HG03442 (cell line): ENCODE measurements at regions not wholly inside any gene's neighbourhood (a gene's known extent, or its start where the extent isn't known, plus 50 kb on each side); places are given as distances from the start of the nearest gene placed in this dataset.
A peak's percentile ranks its signal among the peaks of the same experiment; 100 is the strongest.
"Not testable (repeated sequence)": the region's sequence is repeated elsewhere in the genome, so short reads cannot be mapped to it uniquely, and the experiment has no call there.

Experiments
- ATAC-seq: cut with Tn5 transposase; IDR thresholded peaks from one replicate; pipeline ENCODE4 v1.9.1; 2021; ENCODE audit warnings: mild to moderate bottlenecking, moderate library complexity; ENCODE audit not compliant: unreplicated experiment

DNA sequence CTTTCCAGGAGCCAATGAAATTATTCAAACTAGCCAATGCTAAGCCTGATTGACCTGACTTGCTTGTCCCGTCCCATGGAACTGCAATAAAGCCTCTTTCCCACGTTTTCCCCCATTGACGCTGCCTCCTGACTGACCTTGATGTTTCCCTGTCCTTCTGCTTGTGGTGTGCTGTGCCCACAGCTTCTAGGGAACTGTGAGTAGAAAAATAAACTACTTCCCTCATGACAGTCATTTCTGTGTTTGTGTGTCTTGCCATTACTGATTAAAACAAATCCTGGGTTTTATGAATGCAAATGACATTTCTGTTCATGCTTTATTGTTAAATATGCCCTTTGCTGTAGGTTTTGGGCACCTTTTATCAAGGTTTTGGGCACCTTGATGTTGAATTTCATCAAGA is 91.3 kb upstream of the ABI1 start:
- no peak for ATAC-seq

DNA sequence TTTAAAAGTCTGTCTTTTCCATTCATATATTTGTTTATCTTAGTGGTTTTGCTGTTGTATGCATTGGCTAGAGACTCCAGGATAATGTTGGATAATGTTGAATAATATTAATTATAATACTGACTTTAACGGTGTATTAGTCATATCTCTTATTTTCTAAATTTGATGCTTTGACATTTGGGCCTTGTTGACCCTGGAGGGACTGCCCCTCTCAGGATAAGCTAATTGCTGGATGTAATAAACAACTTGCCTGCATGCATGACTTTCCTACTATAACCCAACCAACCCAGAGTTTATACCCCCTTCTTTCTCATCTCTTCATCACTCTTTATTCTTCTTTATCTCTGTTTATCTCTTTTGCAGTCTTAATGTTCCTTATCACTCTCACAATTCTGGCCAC is 90.9 kb upstream of the ABI1 start:
- ATAC-seq = no peak

DNA sequence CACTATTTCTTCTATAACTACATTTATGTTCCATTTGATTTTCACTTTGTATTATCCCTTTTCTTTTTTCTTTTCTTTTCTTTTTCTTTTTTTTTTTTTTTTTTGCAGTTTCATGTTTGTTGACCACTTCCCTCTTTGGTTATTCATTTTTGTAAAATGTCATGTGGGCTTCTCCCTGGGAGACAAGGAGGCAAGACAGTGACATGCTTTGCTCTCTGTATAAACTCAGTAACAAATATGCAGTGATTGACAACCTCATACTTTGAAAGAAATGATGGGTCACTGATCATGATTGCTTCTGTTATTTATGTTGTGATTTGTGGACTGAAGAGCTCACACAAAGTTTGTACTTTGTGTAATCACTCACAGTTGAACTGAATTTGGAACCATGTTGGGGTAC is 90.2 kb upstream of the ABI1 start:
- ATAC-seq = peak; percentile 74

DNA sequence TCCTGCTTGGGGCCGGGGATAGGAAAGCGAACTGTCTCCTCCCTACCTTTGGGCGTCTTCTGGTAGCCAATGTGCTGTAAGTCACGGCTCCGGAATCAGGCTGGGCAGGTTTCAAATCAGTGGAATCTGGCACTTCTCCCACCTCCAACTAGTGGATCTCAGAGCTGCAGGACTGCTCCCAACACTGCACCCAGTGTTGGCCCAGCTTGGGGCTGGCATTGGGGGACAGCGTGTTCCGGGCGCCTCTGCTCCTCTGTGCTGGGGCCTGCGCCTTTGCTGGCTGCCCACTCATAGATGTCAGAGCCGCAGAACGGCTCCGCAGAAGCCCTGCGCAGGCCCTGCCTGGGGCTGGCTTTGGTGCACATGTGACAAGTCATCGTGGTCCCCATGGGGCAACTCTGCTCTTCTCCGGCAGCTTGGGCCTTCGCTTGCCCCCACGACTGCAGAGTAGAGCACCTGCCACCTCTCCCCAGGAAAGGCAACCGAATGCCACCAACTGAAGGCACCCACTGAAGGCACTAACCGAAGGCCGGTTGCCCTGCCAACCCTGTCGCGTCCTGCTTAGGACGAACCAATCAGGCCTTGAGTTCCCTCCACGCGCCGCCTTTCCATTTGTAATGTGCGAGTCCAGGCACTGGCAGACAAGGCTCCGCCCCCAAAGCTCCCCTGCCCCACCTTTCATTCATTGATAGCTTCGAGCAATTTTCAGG is 85.5 kb upstream of the ABI1 start:
- ATAC-seq = no peak

DNA sequence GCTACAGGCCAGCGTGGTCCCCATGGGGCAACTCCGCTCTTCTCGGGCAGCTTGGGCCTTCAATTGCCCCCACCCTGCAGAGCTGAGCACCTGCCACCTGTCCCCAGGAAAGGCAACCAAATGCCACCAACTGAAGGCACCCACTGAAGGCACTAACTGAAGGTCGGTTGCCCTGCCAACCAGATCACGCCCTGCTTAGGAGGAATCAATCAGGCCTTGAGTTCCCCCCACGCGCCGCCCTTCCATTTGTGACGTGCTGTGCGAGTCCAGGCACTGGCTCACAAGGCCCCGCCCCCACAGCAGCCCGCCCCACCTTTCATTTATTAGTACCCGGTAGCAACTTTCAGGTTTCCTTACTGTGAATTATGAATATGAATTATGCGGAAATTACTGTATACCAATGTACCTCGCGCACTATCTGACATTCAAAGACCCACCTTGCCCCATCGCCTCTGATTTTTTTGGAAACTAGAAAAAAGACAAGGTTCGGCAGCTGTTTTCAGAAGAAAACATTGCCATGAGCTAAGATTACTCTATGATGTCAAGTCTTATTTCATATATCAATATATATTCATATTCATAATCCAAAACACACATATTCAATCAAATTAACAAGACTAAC is 83.6 kb upstream of the ABI1 start:
- ATAC-seq = no peak

DNA sequence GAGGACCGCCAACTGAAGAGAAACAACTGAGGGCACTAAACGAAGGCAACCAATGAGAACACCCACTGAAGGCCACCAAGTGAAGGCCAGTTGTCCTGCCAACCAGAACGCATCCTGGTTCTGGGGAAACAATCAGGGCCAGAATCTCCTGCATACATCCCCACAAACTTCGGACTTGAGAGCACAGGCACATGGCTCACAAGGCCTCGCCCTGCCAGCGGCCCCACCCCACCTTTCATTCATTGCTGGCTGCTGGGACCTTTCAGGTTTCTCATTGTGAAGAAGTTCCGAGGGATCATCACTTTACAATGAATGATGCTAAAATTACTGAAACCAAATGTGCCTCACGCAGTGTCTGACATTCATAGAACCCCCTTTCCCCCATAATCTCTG is 79.2 kb upstream of the ABI1 start:
- ATAC-seq = no peak

DNA sequence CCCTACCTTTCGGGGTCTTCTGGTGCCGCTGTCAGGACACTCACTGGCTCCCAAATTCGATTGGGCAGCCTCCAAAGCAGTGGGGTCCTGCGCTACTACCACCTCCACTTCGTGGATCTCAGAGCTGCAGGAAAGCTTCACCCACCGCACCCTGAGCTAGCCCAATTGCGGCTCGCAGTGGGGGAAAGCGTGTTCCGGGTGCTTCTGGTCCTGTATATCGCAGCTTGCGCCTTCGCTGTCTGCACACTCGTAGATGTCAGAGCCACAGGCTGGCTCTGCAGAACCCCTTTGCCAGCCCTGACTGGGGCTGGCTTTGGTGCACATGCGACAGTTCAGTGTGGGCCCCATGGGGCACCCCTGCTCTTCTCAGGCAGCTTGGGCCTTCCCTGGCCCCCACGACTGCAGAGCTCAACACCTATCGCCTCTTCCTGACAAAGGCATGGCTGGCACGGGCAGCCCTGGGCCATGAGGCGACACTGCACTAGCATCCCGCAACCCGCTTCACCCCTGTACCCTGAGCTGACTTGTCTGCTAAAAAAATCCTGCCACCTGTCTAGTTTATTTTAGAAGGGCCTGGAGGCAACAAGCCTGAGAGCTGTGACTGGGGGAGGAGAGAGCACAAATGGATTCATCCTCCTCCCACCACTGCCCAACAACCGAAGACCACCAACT is 78.7 kb upstream of the ABI1 start:
- ATAC-seq = no peak

DNA sequence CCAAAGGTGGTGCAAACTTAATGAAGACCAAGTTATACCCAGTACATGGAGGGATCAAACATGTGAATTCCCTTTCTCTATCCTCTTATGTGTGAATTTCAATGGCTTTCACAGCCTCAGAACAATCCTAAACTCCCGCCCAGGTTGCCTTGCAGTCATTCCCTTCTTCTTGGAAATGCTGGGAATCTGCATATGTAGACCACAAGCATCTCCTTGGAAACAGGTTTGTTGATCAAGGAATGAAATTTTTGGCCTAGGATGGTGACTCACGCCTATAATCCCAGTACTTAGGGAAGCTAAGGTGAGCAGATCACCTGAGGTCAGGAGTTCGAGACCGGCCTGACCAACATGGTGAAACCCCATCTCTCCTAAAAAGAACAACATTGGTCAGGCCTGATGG is 77.8 kb upstream of the ABI1 start:
- ATAC-seq = no peak

DNA sequence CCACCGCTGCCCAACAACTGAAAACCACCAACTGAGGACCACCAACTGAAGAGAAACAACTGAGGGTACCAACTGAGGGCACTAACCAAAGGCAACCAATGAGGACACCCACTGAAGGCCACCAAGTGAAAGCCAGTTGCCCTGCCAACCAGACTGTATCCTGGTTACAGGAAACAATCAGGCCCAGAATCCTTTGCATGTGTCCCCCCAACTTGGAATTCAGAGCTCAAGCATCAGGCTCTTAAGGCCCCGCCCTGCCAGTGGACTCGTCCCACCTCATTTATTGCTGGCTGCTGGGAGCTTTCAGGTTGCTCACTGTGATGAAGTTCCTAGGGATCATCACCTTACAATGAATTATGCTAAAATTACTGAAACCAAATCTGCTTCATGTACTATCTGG is 76.6 kb upstream of the ABI1 start:
- ATAC-seq = no peak

DNA sequence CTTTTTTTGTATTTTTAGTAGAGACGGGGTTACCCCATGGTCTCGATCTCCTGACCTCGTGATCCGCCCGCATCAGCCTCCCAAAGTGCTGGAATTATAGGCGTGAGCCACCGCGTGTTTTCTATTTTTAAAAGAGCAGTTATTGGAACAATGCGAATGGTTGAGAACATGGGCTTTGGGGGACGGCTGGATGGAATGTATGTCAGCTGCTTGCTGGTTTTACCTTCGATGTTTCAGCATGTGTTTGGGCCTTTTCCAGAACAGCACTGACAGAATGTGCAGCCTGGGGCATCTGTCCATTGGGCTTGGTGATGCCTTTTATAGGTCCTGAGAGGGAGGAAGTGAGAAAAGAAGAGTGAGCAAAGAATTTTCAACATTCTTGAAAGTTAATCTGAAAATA is 73.4 kb upstream of the ABI1 start:
- not testable (repeated sequence) for ATAC-seq

DNA sequence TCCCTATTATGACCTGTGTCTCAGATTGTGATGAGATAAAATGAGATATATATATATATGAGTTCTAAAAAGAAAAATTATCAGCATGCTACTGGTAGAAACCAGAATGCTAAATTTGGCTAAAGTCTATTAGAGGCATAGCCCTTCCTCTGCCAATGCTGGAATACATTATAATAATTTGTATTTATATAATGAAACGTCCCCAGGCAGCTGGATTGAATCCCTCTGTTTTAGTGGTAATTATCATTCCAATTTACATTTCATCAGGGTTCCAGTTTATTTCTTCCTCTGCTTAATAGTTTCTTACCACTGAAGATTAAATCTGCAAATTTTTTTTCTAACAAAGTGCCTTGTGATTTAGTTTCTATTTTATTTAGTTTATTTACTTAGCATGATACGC is 71.8 kb upstream of the ABI1 start:
- ATAC-seq = no peak

DNA sequence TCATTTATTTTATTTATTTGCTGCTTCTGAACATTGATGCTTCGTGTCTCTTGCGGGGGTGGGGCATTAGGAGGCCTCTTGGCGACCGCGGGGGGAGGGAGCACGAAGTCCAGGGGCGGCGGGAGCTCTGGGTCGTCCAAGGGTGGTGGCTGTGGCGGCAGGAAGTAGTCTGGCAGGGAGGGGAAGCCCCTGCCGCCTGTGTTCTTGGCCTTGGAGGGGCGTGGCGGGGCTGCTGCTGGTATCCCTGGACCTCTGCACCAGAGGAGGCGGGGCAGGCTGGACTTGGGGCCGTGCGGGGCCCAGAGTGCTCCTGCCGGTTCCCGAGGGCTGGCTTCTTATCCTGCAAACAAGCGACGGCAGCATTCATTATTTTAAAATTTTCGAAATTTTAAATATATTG is 70.5 kb upstream of the ABI1 start:
- peak; percentile 99 for ATAC-seq

DNA sequence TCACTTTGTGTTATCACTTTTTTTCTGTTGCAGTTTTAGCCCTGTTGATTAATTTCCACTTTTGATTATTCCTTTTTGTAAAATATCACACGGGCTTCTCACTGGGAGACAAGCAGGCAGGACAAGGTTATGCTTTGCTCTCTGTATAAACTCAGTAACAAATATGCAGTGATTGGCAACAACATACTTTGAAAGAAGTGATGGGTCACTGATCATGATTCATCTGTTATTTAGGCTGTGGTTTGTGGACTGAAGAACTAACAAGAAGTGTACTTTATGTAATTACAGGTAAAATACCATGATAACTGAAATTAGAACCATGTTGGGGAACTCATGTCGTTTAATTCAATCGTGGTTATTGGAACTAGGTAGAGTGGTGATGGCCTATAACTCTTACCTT is 62.1 kb upstream of the ABI1 start:
- ATAC-seq = not testable (repeated sequence)

DNA sequence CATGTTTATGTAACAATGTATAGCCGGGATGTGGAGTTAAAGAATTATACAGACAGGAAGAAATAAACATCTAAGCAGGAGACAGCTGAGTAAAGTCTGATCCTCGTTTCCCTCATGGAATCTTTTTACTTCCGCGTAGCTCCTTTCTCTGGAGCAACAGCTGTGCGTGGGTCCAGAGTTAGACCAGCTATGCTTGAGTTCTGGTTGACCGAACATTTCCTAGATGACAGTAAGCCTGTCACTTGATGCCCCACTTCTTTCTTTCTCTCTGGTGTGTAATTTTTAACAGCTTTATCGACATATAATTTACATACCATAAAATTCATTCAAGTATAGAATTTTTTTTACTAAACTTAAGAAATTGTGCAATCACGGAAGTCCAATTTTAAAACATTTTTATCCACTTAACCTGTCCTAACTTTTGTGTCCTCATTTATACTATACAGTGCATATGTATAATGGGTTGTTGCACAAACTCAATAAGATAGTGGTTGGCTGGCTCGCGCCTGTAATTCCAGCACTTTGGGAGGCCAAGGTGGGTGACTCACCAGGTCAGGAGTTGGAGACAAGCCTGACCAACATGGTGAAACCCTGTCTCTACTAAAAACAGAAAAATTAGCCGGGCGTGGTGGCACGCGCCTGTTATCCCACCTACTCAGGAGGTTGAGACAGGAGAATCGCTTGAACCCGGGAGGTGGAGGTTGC is 58.5 kb upstream of the ABI1 start:
- not testable (repeated sequence) for ATAC-seq

DNA sequence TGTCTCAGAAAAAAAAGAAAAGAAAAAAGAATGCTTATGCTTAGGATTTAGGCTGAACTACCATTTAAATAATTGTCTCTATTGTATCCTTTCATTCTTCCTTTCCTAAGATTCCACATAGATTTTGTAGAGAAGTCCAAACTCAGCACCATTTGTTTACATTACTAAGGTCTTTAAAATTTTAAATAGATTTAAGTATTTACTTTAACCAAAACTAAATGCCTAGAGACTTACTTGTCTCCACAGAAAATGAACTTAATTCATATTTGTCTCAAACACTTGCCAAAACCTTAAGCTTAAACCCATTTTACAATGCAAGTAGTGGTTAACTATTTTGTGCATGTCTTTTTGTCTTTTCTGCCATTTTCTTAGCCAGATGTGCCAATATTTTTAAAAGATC is 54.1 kb upstream of the ABI1 start:
- no peak for ATAC-seq

DNA sequence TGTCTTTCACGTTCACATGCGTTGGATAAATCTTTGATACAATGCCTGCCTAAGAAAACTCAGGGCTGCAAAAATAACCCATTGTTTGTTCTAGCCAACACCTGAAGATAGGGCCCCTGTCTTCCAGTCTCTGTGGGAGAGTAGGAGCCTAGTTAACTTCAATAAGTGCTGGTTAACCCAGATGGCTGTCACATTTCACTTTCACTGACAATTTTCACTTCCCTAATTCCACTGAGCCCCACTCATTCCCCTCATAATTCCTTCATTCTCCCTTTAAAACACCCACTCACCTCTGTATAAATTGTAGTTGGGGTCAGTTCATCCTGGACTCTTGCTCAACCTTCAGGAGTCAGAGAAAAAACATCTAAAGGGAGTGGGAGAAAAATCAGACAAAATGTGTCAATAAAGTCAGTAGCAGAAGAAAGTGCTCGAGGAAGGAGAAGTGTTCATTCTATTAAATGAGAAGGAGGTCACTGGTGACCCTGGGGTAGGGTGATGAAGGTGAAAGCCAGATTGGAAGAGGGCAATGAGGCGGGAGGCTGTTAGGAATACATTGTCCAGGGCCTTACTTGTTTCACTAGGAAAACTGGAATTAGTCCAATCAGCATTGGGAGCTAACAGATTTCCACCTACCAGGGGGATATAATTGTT is 51.2 kb upstream of the ABI1 start:
- ATAC-seq = peak; percentile 64
